Right renal cortex interstitium (tissue), 3 donors: ENCODE measurements at regions not wholly inside any gene's neighbourhood (a gene's known extent, or its start where the extent isn't known, plus 50 kb on each side); places are given as distances from the start of the nearest gene placed in this dataset.

Experiments used
- DNase-seq, 3 donors: peaks; one replicate each; pipeline ENCODE4 v3.0.0-alpha.2; 2013; ENCODE audit warnings: low read depth in 3 of 3, low spot score in 2 of 3

DNA sequence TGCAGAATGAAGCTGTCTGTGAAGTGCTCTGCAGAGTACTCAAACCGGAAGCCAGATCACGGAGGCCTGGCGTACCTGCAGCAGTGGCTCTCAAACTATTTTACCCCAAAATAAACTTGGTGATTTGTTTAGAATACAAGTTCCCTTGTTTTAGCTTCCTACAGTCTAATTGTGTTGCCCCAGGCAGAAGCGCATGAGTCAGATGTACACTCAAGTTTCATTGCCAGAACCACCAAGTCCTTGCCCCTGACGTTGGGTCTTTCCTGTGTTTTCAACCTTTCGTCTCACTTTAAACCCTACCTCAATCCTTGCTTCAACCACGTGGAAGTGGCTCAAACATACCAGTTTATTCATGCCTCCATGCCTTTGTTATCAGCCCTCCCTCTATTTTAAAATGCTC is 66.2 kb upstream of the SLC7A11 start:
- no peak for DNase-seq

DNA sequence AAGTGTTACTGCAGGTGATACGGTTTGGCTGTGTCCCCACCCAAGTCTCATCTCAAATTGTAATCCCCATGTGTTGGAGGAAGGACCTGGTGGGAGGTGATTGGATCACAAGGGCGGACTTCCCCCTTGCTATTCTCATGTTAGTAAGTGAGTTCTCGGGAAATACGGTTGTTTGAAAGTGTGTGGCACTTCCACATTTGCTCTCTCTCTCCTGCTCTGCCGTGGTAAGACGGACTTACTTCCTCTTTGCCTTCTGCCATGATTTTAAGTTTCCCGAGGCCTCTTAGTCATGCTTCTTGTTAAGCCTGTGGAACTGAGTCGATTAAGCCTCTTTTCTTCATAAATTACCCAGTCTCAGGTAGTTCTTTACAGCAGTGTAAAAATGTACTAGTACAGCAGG is 65.2 kb upstream of the SLC7A11 start:
- DNase-seq, result no peak

DNA sequence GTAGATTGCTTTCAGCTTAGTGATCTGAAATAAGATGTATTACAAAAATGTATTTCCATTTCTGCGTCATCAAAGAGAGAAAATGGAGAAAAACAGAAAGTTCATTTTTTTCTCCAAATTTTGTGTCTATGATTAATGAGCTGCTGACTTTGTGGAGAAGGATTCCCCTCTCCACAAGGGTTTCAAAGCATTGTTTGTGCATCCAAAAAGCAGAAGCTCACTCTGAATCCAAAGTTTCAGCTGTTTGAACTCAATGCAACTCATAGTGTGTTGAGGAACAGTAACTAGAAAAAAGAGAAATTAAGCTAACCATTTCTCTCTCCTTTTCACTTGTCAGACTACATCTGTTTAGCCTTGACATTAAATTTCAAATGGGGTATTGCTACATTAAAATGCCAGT is 62.9 kb upstream of the SLC7A11 start:
- no peak for DNase-seq

DNA sequence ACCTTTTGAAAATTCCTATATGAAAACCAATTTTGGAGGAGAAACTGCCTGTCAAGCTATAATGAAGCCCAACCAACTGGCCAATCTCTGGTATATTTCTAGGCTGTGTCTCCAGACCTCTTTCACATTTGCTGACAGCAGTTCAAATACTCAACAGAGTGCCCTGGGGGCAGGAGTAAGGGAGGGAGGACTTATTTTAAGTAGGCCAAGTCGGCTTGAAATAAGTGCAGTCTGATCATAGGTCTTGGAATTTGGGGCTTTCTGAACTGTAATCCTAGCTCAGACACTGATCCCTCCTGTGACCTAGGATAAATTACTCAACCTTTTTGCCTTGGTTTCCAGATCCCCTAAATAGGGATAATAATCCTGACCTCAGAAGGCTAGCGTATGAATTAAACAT is 59.4 kb upstream of the SLC7A11 start:
- no peak for DNase-seq

DNA sequence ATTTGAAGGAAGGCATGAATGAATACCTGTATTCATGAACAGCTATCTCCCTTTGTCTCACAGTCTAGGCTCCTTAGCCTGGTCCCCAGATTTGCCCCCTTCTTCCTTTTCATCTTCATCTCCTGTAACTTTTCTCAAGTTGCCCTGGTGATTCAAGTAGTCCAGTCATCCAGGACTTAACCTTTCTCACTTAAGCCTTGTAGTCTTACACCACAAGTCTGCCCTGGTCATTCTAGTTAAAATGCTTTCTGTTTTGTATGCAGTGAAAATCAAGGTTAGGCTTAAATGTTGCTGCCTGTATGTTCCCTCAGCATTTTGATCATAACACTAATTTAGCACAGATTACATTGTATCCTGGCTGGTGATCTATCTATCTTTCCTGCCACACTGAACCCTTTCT is 58.5 kb upstream of the SLC7A11 start:
- no peak for DNase-seq

DNA sequence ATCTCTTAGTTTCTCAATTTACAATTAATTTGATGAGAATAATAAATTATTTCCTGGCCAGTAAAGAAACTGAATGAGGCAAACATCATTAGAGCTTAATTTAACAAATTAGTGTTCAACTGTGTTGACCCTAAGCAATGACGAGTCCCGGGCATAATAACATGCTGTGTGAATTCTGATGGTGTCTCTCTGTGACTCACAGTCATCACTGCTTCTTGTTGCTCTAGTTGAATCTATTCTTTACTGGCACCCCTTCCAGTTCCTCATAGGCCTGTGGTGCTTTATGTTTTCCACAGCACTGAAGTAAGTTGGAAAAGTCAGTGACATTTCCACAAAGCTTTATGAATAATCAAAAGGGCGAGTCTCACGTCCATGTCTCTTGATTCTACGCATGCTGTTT is 57.7 kb upstream of the SLC7A11 start:
- no peak for DNase-seq

DNA sequence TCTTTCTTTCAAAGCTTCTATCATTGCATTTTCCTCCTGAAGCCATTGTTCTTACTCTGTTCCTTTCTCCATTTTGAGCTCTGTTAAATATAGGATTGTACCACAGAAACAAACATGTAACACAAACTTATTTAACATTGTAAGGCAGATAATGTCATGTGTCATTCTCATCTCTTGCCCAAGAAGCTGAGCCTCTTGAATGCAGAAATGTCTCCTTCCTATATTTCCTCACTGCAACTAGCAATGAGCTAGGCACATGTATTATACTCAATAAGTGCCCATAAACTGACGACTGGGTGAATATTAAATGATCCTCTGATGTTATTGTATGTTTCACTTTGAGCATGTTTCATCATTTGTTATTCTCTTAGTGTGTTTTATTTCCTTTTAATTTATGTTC is 56.7 kb upstream of the SLC7A11 start:
- no peak for DNase-seq

DNA sequence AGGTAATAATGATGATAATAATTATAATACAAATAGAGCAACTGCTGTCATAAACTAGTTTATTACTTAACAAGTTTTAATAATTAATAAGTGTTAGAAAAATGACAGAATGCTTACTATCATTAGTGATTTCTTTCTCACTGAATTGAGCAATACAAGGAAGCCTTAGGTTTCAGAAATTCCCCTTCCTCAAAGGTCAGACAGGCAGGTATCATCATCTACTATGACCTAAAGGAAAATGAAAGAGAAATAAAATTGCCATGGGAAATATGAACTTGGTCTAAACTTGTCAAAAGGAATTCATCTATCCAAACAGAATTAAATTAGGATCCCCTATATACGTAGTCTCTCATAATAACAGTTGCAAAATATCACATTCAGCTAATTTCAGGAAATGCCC is 56.3 kb upstream of the SLC7A11 start:
- no peak for DNase-seq

DNA sequence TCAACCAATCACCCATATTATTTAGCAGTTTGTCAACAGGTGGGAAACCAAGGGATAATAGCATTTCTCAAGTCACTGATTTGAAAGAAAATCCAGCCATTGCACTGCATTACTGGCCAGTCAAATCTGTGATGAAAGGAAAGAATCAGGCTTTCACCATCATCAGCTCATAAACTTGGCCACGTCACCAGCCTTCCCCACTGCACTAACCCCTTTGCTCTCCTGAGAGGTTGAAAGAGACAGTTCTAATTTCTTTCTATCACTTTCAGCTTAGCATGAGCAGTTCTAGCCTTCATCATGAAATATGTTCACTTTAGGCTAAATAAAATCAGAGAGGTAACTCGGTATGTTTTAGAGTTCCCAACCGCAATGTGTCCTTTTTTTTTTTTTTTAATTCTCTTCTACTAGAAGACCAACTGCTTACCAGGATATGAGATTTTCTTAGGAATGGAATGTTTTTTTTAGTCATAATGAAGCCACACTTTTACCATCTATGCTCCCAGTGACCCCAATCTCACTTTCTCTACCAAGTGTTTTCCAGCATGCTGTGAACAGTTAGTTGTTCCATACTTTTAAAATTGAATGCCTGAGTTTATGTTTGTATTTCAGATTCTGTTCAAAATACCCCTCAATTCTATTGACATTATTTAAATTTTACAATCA is 55.7 kb upstream of the SLC7A11 start:
- DNase-seq, result no peak

DNA sequence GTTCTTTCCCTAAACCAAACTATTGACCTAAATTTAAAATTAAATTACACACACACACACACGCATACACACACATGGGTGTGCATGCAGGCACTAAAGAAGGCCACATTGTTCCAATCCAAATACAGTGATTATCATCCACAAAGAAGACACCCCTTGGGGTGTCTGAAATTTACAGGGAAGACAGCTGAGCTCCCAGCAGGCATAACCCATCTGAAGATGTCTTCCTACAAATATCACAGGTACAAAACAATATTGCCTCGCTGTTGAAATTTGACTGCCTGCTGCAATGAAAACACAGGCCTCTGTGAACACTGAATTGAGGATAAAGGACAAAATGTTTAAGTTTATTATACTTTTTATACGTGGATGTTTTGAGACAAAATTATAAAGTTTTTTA is 50.2 kb upstream of the SLC7A11 start:
- DNase-seq, result no peak
